IMR-90 (cell line): ENCODE measurements at regions not wholly inside any gene's neighbourhood (a gene's known extent, or its start where the extent isn't known, plus 50 kb on each side); places are given as distances from the start of the nearest gene placed in this dataset.

ENCODE experiments used
- ATAC-seq: fragments of 200-7000 bp; cut with Tn5 transposase; 2 replicates; pipeline ENCODE4 v1.9.1; 2020; ENCODE audit warnings: low read depth, mild to moderate bottlenecking, moderate library complexity
- BruUV-seq: library from RNA; stranded (reverse); fragments of 400-500 nt; replicated peaks from 2 replicates; lab custom pipeline; 2021; lab: Mats Ljungman, UMichigan
- CTCF ChIA-PET: fragments of 300-600 bp; formaldehyde crosslinking; extraction: SDS; loops from one replicate; lab custom pipeline; 2021; ENCODE audit warnings: antibody characterized with exemption; lab: Yijun Ruan, JAX
- POLR2A ChIA-PET: fragments of 300-600 bp; sonication (Branson Sonifier 250); formaldehyde crosslinking; loops from one replicate; lab custom pipeline; 2022; ENCODE audit warnings: antibody characterized with exemption; ENCODE audit not compliant: unreplicated experiment; lab: Charles Lee
- DNase-seq: peaks from one replicate; pipeline ENCODE4 v3.0.0; 2013
- H2AFZ ChIP-seq: replicated peaks from 2 replicates; pipeline ENCODE3; 2013; ENCODE audit warnings: low read length, mild to moderate bottlenecking; ENCODE audit not compliant: poor library complexity
- H2AK5ac ChIP-seq: 2 replicates; pipeline ENCODE4 v1.6.1; 2013; ENCODE audit warnings: low read depth, low read length, inconsistent platforms
- H2AK9ac ChIP-seq: replicated peaks from 2 replicates; pipeline ENCODE3; 2013; ENCODE audit warnings: mild to moderate bottlenecking, low read depth, low read length, moderate library complexity; ENCODE audit not compliant: poor library complexity
- H2BK120ac ChIP-seq: 2 replicates; pipeline ENCODE4 v1.6.1; 2013; ENCODE audit warnings: low read depth, low read length, inconsistent platforms
- H2BK15ac ChIP-seq: 3 replicates; pipeline ENCODE4 v1.6.1; 2013; ENCODE audit warnings: low read depth, low read length, inconsistent platforms
- H2BK20ac ChIP-seq: 2 replicates; pipeline ENCODE4 v1.6.1; 2013; ENCODE audit warnings: low read depth, mild to moderate bottlenecking, inconsistent platforms, low read length, moderate library complexity
- H2BK5ac ChIP-seq: 2 replicates; pipeline ENCODE4 v1.6.1; 2013; ENCODE audit warnings: mild to moderate bottlenecking, low read depth, low read length, inconsistent platforms; ENCODE audit not compliant: poor library complexity, severe bottlenecking
- H3K14ac ChIP-seq: replicated peaks from 2 replicates; pipeline ENCODE4 v1.6.1; 2013; ENCODE audit warnings: low read depth, low read length, inconsistent platforms
- H3K18ac ChIP-seq: 2 replicates; pipeline ENCODE4 v1.6.1; 2013; ENCODE audit warnings: low read depth, low read length, control low read depth
- H3K23ac ChIP-seq: 2 replicates; pipeline ENCODE4 v1.6.1; 2013; ENCODE audit warnings: low read depth, low read length, inconsistent platforms
- H3K27ac ChIP-seq: 2 replicates; pipeline ENCODE4 v1.5.1; 2013; ENCODE audit warnings: mild to moderate bottlenecking, control low read depth, low read length; ENCODE audit not compliant: insufficient read depth
- H3K27me3 ChIP-seq: 2 replicates; pipeline ENCODE4 v1.6.1; 2013; ENCODE audit warnings: low read length; ENCODE audit not compliant: control insufficient read depth, insufficient read depth
- H3K36me3 ChIP-seq: 2 replicates; pipeline ENCODE4 v1.6.1; 2013; ENCODE audit warnings: low read length, mixed read lengths; ENCODE audit not compliant: control insufficient read depth, insufficient read depth
- H3K4ac ChIP-seq: 2 replicates; pipeline ENCODE4 v1.6.1; 2013; ENCODE audit warnings: low read depth, low read length, inconsistent platforms
- H3K4me1 ChIP-seq: 2 replicates; pipeline ENCODE4 v1.6.1; 2013; ENCODE audit warnings: low read length, mixed read lengths; ENCODE audit not compliant: control insufficient read depth, insufficient read depth
- H3K4me2 ChIP-seq: 2 replicates; pipeline ENCODE4 v1.6.1; 2013; ENCODE audit warnings: low read depth, mild to moderate bottlenecking, control low read depth, low read length, moderate library complexity
- H3K4me3 ChIP-seq: 2 replicates; pipeline ENCODE4 v1.5.1; 2013; ENCODE audit warnings: low read depth, mild to moderate bottlenecking, control low read depth, low read length, moderate library complexity; ENCODE audit not compliant: insufficient read depth
- H3K56ac ChIP-seq: 2 replicates; pipeline ENCODE4 v1.6.1; 2013; ENCODE audit warnings: low read length, inconsistent platforms; ENCODE audit not compliant: insufficient read depth; ENCODE audit errors: extremely low read depth
- H3K79me1 ChIP-seq, 2 experiments: 2 replicates each; pipeline ENCODE4 v1.6.1; 2013; ENCODE audit warnings: low read length in 2 of 2, inconsistent platforms in 1 of 2, low read depth in 1 of 2
- H3K9ac ChIP-seq: 2 replicates; pipeline ENCODE4 v1.6.1; 2013; ENCODE audit warnings: low read depth, low read length, control low read depth
- H3K9me1 ChIP-seq: 2 replicates; pipeline ENCODE4 v1.6.1; 2013; ENCODE audit warnings: low read length, inconsistent platforms; ENCODE audit not compliant: insufficient read depth
- H3K9me3 ChIP-seq: 2 replicates; pipeline ENCODE4 v1.6.1; 2013; ENCODE audit warnings: low read length; ENCODE audit not compliant: control insufficient read depth, insufficient read depth
- H4K20me1 ChIP-seq: 2 replicates; pipeline ENCODE4 v1.6.1; 2013; ENCODE audit warnings: low read length, inconsistent platforms; ENCODE audit not compliant: insufficient read depth
- H4K5ac ChIP-seq: 2 replicates; pipeline ENCODE4 v1.6.1; 2013; ENCODE audit warnings: mild to moderate bottlenecking, low read depth, low read length, control low read depth
- H4K8ac ChIP-seq, 2 experiments: 2 replicates each; pipeline ENCODE4 v1.6.1; 2013; ENCODE audit warnings: low read depth in 2 of 2, low read length in 2 of 2, control low read depth in 1 of 2, inconsistent platforms in 1 of 2
- H4K91ac ChIP-seq: 2 replicates; pipeline ENCODE4 v1.6.1; 2013; ENCODE audit warnings: low read depth, low read length, inconsistent platforms; ENCODE audit not compliant: insufficient read depth
- BHLHE40 ChIP-seq: fragments of 150-350 bp; IDR thresholded peaks from 2 replicates; pipeline ENCODE4 v1.6.1; 2016; ENCODE audit warnings: mild to moderate bottlenecking, low read depth, low read length
- CEBPB ChIP-seq: IDR thresholded peaks from 2 replicates; pipeline ENCODE4 v1.6.1; 2012; ENCODE audit warnings: low read depth, low read length, improper control_type of control experiment
- CHD1 ChIP-seq: IDR thresholded peaks from 2 replicates; pipeline ENCODE4 v1.6.1; 2012; ENCODE audit warnings: low read depth, low read length, improper control_type of control experiment
- CTCF ChIP-seq: conservative IDR thresholded peaks from 2 replicates; pipeline ENCODE4 v1.5.1; 2012; ENCODE audit warnings: mild to moderate bottlenecking, low read depth, low read length, improper control_type of control experiment
- FOS ChIP-seq: fragments of 150-350 bp; IDR thresholded peaks from 2 replicates; pipeline ENCODE4 v1.6.1; 2016; ENCODE audit warnings: low read depth, low read length
- MAFK ChIP-seq: IDR thresholded peaks from 2 replicates; pipeline ENCODE4 v1.6.1; 2012; ENCODE audit warnings: low read depth, low read length, improper control_type of control experiment
- MAZ ChIP-seq: IDR thresholded peaks from 2 replicates; pipeline ENCODE4 v1.6.1; 2012; ENCODE audit warnings: low read depth, mild to moderate bottlenecking, low read length, improper control_type of control experiment, moderate library complexity, borderline replicate concordance
- MXI1 ChIP-seq: IDR thresholded peaks from 2 replicates; pipeline ENCODE4 v1.6.1; 2012; ENCODE audit warnings: low read depth, mild to moderate bottlenecking, low read length, moderate library complexity, borderline replicate concordance
- NFE2L2 ChIP-seq: fragments of 150-350 bp; IDR thresholded peaks from 2 replicates; pipeline ENCODE4 v1.6.1; 2016; ENCODE audit warnings: low read depth, mild to moderate bottlenecking, low read length
- POLR2A ChIP-seq: IDR thresholded peaks from 2 replicates; pipeline ENCODE4 v1.6.1; 2012; ENCODE audit warnings: mild to moderate bottlenecking, low read depth, low read length
- RAD21 ChIP-seq: IDR thresholded peaks from 2 replicates; pipeline ENCODE4 v1.6.1; 2012; ENCODE audit warnings: low read length, improper control_type of control experiment
- RCOR1 ChIP-seq: IDR thresholded peaks from 2 replicates; pipeline ENCODE4 v1.6.1; 2012; ENCODE audit warnings: mild to moderate bottlenecking, low read length, improper control_type of control experiment; ENCODE audit not compliant: insufficient replicate concordance
- RFX5 ChIP-seq: IDR thresholded peaks from 2 replicates; pipeline ENCODE4 v1.8.0; 2012; ENCODE audit warnings: low read depth, mild to moderate bottlenecking, low read length, moderate library complexity
- SMC3 ChIP-seq: fragments of 150-350 bp; IDR thresholded peaks from 2 replicates; pipeline ENCODE4 v1.6.1; 2016; ENCODE audit warnings: low read depth, mild to moderate bottlenecking, antibody characterized with exemption, low read length, moderate library complexity
- USF2 ChIP-seq: fragments of 150-350 bp; IDR thresholded peaks from 2 replicates; pipeline ENCODE4 v1.6.1; 2017; ENCODE audit warnings: mild to moderate bottlenecking, antibody characterized with exemption, low read length, low read depth
- WGBS, 2 experiments: methylation state at CpG; one replicate each; pipeline versions ENCODE4 v1.1.5 to v1.1.7; 2013; ENCODE audit warnings: missing lambda C conversion rate in 2 of 2; ENCODE audit not compliant: insufficient read length in 1 of 2; ENCODE audit errors: extremely low coverage in 2 of 2; 5-methylcytosine and 5-hydroxymethylcytosine counted together
- dilution Hi-C: fragments of 300-500 bp; cut with HindIII; formaldehyde crosslinking; loops from one replicate; pipeline ENCODE4 v1.14.3; 2018; ENCODE audit warnings: low sequenced_read_pairs; ENCODE audit not compliant: unreplicated experiment
- in situ Hi-C: fragments of 300-500 bp; cut with MboI; formaldehyde crosslinking; loops from 3 replicates; pipeline ENCODE4 v1.14.3; 2019; ENCODE audit warnings: low sequenced_read_pairs, inconsistent platforms, mixed read lengths
- intact Hi-C: fragments of 100-400 bp; cut with micrococcal nuclease; formaldehyde crosslinking; loops from 2 replicates; pipeline ENCODE4 v1.10.0; 2022
- TF ChIP-seq, protein P1 (sequence below): fragments of 150-350 bp; IDR thresholded peaks from 2 replicates; pipeline ENCODE4 v1.6.1; 2016; ENCODE audit warnings: low read depth, mild to moderate bottlenecking, low read length, moderate library complexity, borderline replicate concordance

DNA sequence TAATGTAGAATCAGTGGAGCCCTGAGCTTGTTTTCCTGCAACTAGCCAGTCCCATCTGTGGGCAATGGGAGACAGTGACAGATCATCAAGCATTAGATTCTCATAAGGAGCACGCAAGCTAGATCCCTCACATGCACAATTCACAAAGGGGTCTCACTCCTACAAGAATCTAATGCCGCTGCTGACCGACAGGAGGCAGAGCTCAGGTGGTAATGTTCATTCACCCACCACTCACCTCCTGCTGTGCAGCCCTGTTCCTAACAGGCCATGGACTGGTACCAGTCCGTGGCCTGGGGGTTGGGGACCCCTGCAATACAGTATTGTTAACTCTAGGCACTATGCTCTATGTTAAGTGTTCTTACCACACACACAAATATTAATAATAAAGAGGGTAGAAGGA lies 362.8 kb downstream of the RBM26 start:
- H3K9me1 ChIP-seq, result no peaks in the 10 kb centered on the region
- no peak for TF ChIP-seq CTCF
- TF ChIP-seq, protein P1, sequence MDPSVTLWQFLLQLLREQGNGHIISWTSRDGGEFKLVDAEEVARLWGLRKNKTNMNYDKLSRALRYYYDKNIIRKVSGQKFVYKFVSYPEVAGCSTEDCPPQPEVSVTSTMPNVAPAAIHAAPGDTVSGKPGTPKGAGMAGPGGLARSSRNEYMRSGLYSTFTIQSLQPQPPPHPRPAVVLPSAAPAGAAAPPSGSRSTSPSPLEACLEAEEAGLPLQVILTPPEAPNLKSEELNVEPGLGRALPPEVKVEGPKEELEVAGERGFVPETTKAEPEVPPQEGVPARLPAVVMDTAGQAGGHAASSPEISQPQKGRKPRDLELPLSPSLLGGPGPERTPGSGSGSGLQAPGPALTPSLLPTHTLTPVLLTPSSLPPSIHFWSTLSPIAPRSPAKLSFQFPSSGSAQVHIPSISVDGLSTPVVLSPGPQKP, result no peak
- TF ChIP-seq NFE2L2, result no peak
- TF ChIP-seq CEBPB, result no peak
- no peak for TF ChIP-seq FOS
- TF ChIP-seq BHLHE40, result no peak
- no peak for TF ChIP-seq POLR2A
- TF ChIP-seq MAFK, result no peak
- TF ChIP-seq CHD1, result no peak
- TF ChIP-seq MAZ, result no peak
- no peak for TF ChIP-seq RFX5
- no peak for TF ChIP-seq USF2
- no peak for TF ChIP-seq RAD21
- no peak for TF ChIP-seq RCOR1
- TF ChIP-seq SMC3, result no peak
- no peak for TF ChIP-seq MXI1

More for the DNA sequence above, 362.8 kb downstream of the RBM26 start:
- intact Hi-C loops (no loop called here), in situ Hi-C loops (no loop called here), dilution Hi-C loops (no loop called here)
- ATAC-seq (no peak), DNase-seq (no peak)
- Histone ChIP-seq H3K18ac (no peak overlapping the region), H2AFZ (no peak overlapping the region), H2AK5ac (no peak overlapping the region), H3K9me3 (no peaks in the 10 kb centered on the region), H2BK15ac (no peak overlapping the region), H2BK5ac (no peak overlapping the region), H2BK120ac (no peak overlapping the region), H3K9ac (no peak overlapping the region), H4K8ac (no peak overlapping the region), H2BK20ac (no peak overlapping the region), H3K27me3 (no peaks in the 10 kb centered on the region), H4K91ac (no peak overlapping the region), H3K4me3 (no peak overlapping the region), H3K27ac (no peak overlapping the region), H3K4ac (no peak overlapping the region), H3K4me2 (no peak overlapping the region), H2AK9ac (no peak overlapping the region), H3K23ac (no peak overlapping the region), H3K4me1 (no peaks in the 10 kb centered on the region), H4K5ac (no peak overlapping the region), H3K14ac (no peak overlapping the region), H3K36me3 (no peaks in the 10 kb centered on the region), H3K56ac (no peak overlapping the region), H3K79me1 (no peaks in the 10 kb centered on the region), H4K20me1 (no peaks in the 10 kb centered on the region)
- CTCF ChIA-PET, result interaction anchor here (0.6 kb wide), 1 partner anchor 1400 kb away, joined by 3 read pairs; no protein-coding TSS in a partner anchor
- POLR2A ChIA-PET, result no interaction called here
- no TSS peak for BruUV-seq
- no CpG with 5 or more reads among the region's 4 CpGs for WGBS, 2 experiments
